Retinal pigment epithelial cell (primary cell): ENCODE measurements at regions not wholly inside any gene's neighbourhood (a gene's known extent, or its start where the extent isn't known, plus 50 kb on each side); places are given as distances from the start of the nearest gene placed in this dataset.

ENCODE experiments used
- DNase-seq: peaks from one replicate; pipeline ENCODE4 v3.0.0-alpha.2; 2010; ENCODE audit warnings: low read depth
- H3K4me3 ChIP-seq: 2 replicates; pipeline ENCODE4 v1.5.1; 2011; ENCODE audit warnings: mild to moderate bottlenecking, low read length, control low read depth, moderate library complexity
- CTCF ChIP-seq: conservative IDR thresholded peaks from 2 replicates; pipeline ENCODE4 v1.5.1; 2011; ENCODE audit warnings: low read depth, low read length, control low read depth, inconsistent platforms

DNA sequence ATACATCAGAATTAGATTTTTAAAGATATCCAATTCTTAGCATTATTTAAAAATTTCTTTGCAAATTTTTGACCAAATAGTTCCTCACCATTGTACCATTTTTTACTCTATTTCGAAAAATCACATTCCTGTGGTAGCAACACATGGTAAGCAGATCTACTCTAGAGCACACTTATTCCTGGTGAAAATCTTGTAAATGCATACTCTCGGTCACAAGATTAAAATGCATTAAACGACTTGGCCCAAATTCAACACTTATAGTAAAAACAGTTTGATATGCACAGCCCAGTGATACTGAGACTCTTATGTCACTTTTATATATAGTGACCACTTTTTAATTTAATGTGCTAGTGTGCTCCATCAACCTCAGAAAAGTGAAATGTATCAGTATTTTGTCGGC is 208.8 kb upstream of the TARS1 start:
- no peak for TF ChIP-seq CTCF
- DNase-seq, result no peak
- no peak overlapping the region for H3K4me3 ChIP-seq

DNA sequence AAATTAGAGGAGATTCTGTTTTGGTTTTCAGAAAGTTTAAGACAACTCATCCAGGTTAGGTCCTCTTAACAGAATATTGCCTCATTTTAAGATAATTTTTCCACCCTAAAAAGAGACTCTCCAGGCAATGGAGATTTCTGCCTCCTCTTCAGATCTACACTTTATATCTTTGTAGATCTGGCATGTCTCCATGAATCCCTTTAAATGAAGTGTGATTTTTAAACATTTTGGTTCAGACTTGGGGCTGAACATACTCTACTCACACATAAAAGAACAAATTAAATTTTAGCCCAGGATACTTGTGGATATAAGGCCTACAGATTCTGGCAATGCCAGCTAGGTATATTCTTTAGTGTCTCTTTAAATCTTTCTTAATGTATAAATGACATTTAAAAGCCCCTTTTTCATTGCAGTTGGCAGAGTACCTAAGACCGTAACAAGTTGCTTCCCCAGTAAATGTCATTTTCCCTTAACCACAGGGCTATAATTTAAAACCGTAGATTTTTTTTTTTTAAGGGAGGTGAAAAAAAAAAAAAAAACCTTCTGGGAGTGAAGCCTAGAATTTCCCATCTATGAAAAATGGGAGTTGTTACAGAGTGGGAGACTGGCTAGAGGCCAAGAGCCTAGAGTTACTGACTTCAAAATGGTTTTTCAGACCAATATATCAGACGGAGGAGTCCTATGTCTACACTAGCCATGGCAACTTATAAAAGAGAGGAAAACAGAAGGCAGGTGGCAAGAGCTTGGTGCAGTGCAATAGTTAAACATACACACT is 207.8 kb upstream of the TARS1 start:
- no peak for DNase-seq
- no peak for TF ChIP-seq CTCF
- H3K4me3 ChIP-seq, result no peak overlapping the region

- H3K4me3 ChIP-seq, result no peak overlapping the region
- DNase-seq, result no peak
- TF ChIP-seq CTCF, result no peak
Observed at GRCh38 chr5:33235304-33235703, 205.5 kb upstream of the TARS1 start.

GRCh38 chr5:33235824-33236223 is 204.9 kb upstream of the TARS1 start:
- TF ChIP-seq CTCF, result no peak
- no peak overlapping the region for H3K4me3 ChIP-seq
- no peak for DNase-seq

DNA sequence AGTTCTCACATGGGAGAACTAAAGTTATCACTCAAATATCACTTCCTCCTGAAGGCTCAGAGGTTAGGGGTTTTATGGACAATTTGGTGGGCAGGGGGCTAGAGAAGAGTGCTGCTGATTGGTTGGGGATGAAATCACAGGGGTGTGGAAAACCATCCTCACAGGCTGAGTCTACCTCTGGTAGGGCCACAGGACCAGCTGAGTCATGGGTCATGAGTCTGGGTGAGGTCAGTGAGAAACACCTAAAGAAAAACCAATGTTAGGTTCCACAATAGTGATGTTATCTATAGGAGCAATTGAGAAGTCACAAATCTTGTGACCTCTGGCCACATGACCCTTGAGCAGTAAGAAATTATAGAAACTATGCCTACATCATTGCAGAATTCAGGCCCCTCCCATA is 203.3 kb upstream of the TARS1 start:
- H3K4me3 ChIP-seq, result no peak overlapping the region
- TF ChIP-seq CTCF, result no peak
- DNase-seq, result no peak

DNA sequence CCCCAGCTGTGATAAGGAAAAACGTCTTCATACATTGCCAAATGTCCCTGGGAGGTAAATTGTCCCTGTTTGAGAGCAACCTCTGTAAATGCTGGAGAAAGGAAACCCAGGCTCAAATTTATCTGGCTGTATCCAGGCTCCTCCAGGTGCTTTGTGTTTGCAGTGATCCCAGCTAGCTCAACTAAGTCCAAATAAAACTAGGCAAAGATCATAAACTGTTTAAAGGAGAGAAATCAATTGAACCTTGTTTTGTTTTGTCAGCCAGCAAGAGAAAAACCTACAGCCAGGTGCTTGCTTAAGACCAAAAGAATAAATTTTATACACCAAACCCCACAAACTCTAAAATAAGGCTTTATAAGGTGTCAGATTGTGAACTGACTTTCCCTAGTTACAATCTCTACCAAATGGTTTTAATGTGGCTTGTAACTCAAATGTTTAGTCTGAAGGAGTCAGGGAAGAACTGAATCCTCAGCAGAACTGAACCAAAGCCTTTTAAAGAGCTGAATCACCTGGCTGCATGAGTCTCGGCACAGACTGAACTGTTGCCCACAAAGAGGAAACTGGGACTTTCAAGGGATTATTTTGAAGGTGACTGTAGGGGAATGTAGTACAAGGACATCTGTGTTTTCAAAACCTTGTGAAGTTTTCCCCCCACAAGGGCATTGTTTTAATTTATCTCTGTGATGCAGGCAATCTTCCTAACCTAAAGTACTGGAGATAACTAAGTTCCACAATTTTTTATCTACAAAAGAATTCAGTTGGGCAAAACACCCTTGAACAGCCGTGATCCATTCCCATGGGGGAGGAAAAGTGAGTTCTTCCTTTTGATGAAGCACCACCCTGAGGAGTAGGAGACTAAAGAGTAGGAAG is 201.7 kb upstream of the TARS1 start:
- H3K4me3 ChIP-seq, result no peak overlapping the region
- no peak for TF ChIP-seq CTCF
- no peak for DNase-seq
